Keratinocyte (primary cell): ENCODE measurements at regions not wholly inside any gene's neighbourhood (a gene's known extent, or its start where the extent isn't known, plus 50 kb on each side); places are given as distances from the start of the nearest gene placed in this dataset.

Source experiments
- DNase-seq: peaks from one replicate; pipeline ENCODE4 v3.0.0-alpha.2; 2011; ENCODE audit warnings: low read depth, missing footprints, low spot score
- FAIRE-seq: peaks from 2 replicates; lab custom pipeline; 2011; peaks lifted over from hg19 to GRCh38; lab: Jason Lieb, UNC
- H2AFZ ChIP-seq: 2 replicates; pipeline ENCODE4 v1.6.0; 2012; ENCODE audit warnings: low read length, control low read depth, inconsistent platforms; ENCODE audit not compliant: control insufficient read depth
- H3K27ac ChIP-seq: 2 replicates; pipeline ENCODE4 v1.5.1; 2011; ENCODE audit warnings: low read length; ENCODE audit not compliant: control insufficient read depth, insufficient read depth
- H3K27me3 ChIP-seq: 3 replicates; pipeline ENCODE4 v1.6.0; 2011; ENCODE audit warnings: low read length; ENCODE audit not compliant: control insufficient read depth, insufficient read depth; ENCODE audit errors: extremely low read depth
- H3K36me3 ChIP-seq, 2 experiments: 2 replicates in 1 of 2; 3 replicates in 1 of 2; pipeline ENCODE4 v1.5.1; 2011; ENCODE audit warnings: low read length in 2 of 2, mild to moderate bottlenecking in 1 of 2; ENCODE audit not compliant: control insufficient read depth in 2 of 2, insufficient read depth in 2 of 2; ENCODE audit errors: extremely low read depth in 1 of 2
- H3K4me1 ChIP-seq: 3 replicates; pipeline ENCODE4 v1.5.1; 2011; ENCODE audit warnings: low read length; ENCODE audit not compliant: control insufficient read depth, insufficient read depth; ENCODE audit errors: extremely low read depth
- H3K4me2 ChIP-seq: 3 replicates; pipeline ENCODE4 v1.6.0; 2011; ENCODE audit warnings: low read depth, low read length; ENCODE audit not compliant: control insufficient read depth, insufficient read depth; ENCODE audit errors: extremely low read depth
- H3K4me3 ChIP-seq, 3 experiments: fragments of 200-600 bp in 1 of 3; sonication (generic) in 1 of 3; 2 replicates in 2 of 3; 3 replicates in 1 of 3; pipeline ENCODE4 v1.5.1; 2011 to 2016; ENCODE audit warnings: low read length in 3 of 3, mild to moderate bottlenecking in 3 of 3, control low read depth in 2 of 3, inconsistent platforms in 1 of 3, low read depth in 1 of 3, mixed read lengths in 1 of 3, mixed run types in 1 of 3, moderate library complexity in 1 of 3; ENCODE audit not compliant: control insufficient read depth in 2 of 3, insufficient read depth in 2 of 3; ENCODE audit errors: extremely low read depth in 1 of 3
- H3K79me2 ChIP-seq: 2 replicates; pipeline ENCODE4 v1.6.0; 2012; ENCODE audit warnings: low read length; ENCODE audit not compliant: control insufficient read depth, insufficient read depth
- H3K9ac ChIP-seq: 3 replicates; pipeline ENCODE4 v1.6.0; 2011; ENCODE audit warnings: low read length; ENCODE audit not compliant: control insufficient read depth, insufficient read depth; ENCODE audit errors: extremely low read depth
- H3K9me1 ChIP-seq: 3 replicates; pipeline ENCODE4 v1.6.0; 2011; ENCODE audit warnings: low read length; ENCODE audit not compliant: control insufficient read depth, insufficient read depth; ENCODE audit errors: extremely low read depth
- H3K9me3 ChIP-seq: 2 replicates; pipeline ENCODE4 v1.5.1; 2012; ENCODE audit warnings: low read depth, low read length; ENCODE audit not compliant: control insufficient read depth
- H4K20me1 ChIP-seq: 3 replicates; pipeline ENCODE4 v1.6.0; 2011; ENCODE audit warnings: low read length; ENCODE audit not compliant: control insufficient read depth, insufficient read depth; ENCODE audit errors: extremely low read depth
- CTCF ChIP-seq, 3 experiments: IDR thresholded peaks in 1 of 3; conservative IDR thresholded peaks in 1 of 3; optimal IDR thresholded peaks in 1 of 3; 2 replicates in 2 of 3; 3 replicates in 1 of 3; pipeline versions ENCODE3 to v1.5.1; 2011; ENCODE audit warnings: low read length in 3 of 3, mild to moderate bottlenecking in 3 of 3, moderate library complexity in 2 of 3, control low read depth in 1 of 3, inconsistent platforms in 1 of 3; ENCODE audit not compliant: insufficient read depth in 2 of 3; ENCODE audit errors: extremely low read depth in 1 of 3
- EZH2 ChIP-seq: IDR thresholded peaks from one replicate; pipeline ENCODE4 v1.6.1; 2012; ENCODE audit warnings: inconsistent platforms, mild to moderate bottlenecking, low read length, moderate library complexity
- dilution Hi-C: fragments of 300-500 bp; cut with MboI; formaldehyde crosslinking; loops from one replicate; pipeline ENCODE4 v1.7.0; 2020; ENCODE audit warnings: low sequenced_read_pairs; ENCODE audit not compliant: extremely low pct_ligation_motif_present

DNA sequence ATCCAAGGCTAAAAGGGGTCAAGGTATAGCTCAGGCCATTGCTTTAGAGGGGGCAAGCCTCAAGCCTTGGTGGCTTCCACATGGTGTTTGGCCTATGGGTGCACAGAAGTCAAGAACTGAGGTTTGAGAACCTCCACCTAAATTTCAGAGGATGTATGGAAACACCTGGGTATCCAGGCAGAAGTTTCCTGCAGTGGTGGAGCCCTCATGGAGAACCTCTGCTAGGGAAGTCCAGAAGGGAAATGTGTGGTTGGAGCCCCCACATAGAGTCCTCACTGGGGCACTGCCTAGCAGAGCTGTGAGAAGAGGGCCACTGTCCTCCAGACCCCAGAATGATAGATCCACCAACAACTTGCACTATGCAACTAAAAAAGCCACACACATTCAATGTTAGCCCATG is 678.7 kb upstream of the ADGRB3 start:
- no peak for DNase-seq
- Histone ChIP-seq H3K9me3 (no peaks in the 10 kb centered on the region), H3K27me3 (no peaks in the 10 kb centered on the region), H3K4me2 (no peak overlapping the region), H3K79me2 (no peaks in the 10 kb centered on the region), H3K9ac (no peak overlapping the region), H3K9me1 (no peaks in the 10 kb centered on the region), H3K4me3 (no peak overlapping the region), H2AFZ (no peak overlapping the region), H3K4me1 (no peaks in the 10 kb centered on the region), H3K27ac (no peak overlapping the region), H4K20me1 (no peaks in the 10 kb centered on the region), H3K36me3 (no peaks in the 10 kb centered on the region)
- TF ChIP-seq CTCF (optimal IDR thresholded peaks at IDR 0.05 in 1 of 3, IDR thresholded peaks at IDR 0.05 in 1 of 3, conservative IDR thresholded peaks at IDR 0.05 in 1 of 3; ENCODE audit: extremely low read depth in 1 of 3, insufficient read depth in 2 of 3, low read length in 3 of 3) (no peak), EZH2 (no peak)
- no peak for FAIRE-seq
- dilution Hi-C loops: no loop called here

DNA sequence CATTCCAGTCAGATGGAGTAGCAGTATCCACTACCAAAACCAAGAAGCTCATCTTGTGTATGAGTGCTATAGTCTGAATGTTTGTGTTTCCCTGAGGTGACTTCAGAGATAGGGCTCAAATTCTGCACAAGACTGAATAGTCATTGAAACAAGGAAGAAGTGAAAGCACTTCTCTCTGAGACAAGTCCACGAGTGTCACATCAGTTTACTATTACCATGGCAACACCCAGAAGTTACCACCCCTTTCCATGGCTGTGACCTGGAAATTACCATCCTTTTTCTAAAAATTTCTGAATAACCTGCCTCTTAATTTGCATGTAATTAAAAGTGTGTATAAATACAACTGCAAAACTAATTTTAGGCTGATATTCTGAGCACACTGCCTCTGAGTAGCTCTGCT is 682.1 kb upstream of the ADGRB3 start:
- H3K79me2 ChIP-seq: no peaks in the 10 kb centered on the region
- dilution Hi-C loops: no loop called here
- H3K36me3 ChIP-seq: no peaks in the 10 kb centered on the region
- no peak overlapping the region for H2AFZ ChIP-seq
- H3K4me3 ChIP-seq: no peak overlapping the region
- no peak overlapping the region for H3K4me2 ChIP-seq
- no peaks in the 10 kb centered on the region for H4K20me1 ChIP-seq
- no peaks in the 10 kb centered on the region for H3K9me1 ChIP-seq
- no peak overlapping the region for H3K9ac ChIP-seq
- H3K9me3 ChIP-seq: no peaks in the 10 kb centered on the region
- H3K27me3 ChIP-seq: no peaks in the 10 kb centered on the region
- DNase-seq (no peak), FAIRE-seq (no peak)
- no peak for TF ChIP-seq CTCF (optimal IDR thresholded peaks at IDR 0.05 in 1 of 3, IDR thresholded peaks at IDR 0.05 in 1 of 3, conservative IDR thresholded peaks at IDR 0.05 in 1 of 3; ENCODE audit: extremely low read depth in 1 of 3, insufficient read depth in 2 of 3, low read length in 3 of 3)
- TF ChIP-seq EZH2: no peak
- H3K4me1 ChIP-seq: no peaks in the 10 kb centered on the region
- H3K27ac ChIP-seq: no peak overlapping the region
